Erythroblast (primary cell): ENCODE measurements at regions not wholly inside any gene's neighbourhood (a gene's known extent, or its start where the extent isn't known, plus 50 kb on each side); places are given as distances from the start of the nearest gene placed in this dataset.

Experiments used
- GATA1 ChIP-seq: IDR thresholded peaks from 2 replicates; pipeline ENCODE4 v1.6.1; 2011; ENCODE audit warnings: low read depth, mild to moderate bottlenecking, control low read depth, low read length, moderate library complexity
- POLR2A ChIP-seq: IDR thresholded peaks from 2 replicates; pipeline ENCODE4 v1.6.1; 2011; ENCODE audit warnings: mild to moderate bottlenecking, low read length

DNA sequence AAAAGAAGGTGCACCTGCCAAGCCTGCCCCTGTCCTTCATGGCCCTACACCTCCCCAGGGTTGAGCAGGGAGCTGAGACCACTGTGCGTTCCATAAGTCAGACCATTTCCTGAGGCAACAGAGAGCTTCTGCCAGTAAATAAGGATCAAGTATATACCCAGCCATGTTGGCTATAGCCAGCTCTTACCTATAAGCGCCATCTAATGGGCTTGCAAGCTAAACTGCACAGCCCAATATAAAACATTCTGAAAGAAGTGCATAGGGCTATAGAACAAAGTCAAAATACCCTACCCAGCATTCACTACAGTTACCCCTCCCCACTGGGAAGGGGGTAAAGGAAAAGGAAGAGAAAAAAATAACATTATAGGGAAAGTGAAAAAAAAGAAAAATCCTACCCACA, 59.3 kb upstream of the SCAF11 start:
- TF ChIP-seq POLR2A (no peak), GATA1 (no peak)
